Peyer's patch (tissue), 4 donors: ENCODE measurements at regions not wholly inside any gene's neighbourhood (a gene's known extent, or its start where the extent isn't known, plus 50 kb on each side); places are given as distances from the start of the nearest gene placed in this dataset.

Experiments used
- POLR2A ChIP-seq, 2 donors: fragments of 450-650 bp; IDR thresholded peaks; one replicate each; pipeline ENCODE4 v1.5.1; 2017; ENCODE audit warnings: antibody characterized with exemption in 2 of 2, mild to moderate bottlenecking in 2 of 2, moderate library complexity in 2 of 2
- TF ChIP-seq, protein P1 (sequence below), 6 experiments: fragments of 450-650 bp in 4 of 6; fragments of 200-600 bp in 2 of 6; sonication (generic) in 1 of 6; IDR thresholded peaks; one replicate each; pipeline ENCODE4 v1.5.1; 2017 to 2019; ENCODE audit warnings: antibody characterized with exemption in 6 of 6, mild to moderate bottlenecking in 3 of 6, moderate library complexity in 1 of 6

- TF ChIP-seq, protein P1, sequence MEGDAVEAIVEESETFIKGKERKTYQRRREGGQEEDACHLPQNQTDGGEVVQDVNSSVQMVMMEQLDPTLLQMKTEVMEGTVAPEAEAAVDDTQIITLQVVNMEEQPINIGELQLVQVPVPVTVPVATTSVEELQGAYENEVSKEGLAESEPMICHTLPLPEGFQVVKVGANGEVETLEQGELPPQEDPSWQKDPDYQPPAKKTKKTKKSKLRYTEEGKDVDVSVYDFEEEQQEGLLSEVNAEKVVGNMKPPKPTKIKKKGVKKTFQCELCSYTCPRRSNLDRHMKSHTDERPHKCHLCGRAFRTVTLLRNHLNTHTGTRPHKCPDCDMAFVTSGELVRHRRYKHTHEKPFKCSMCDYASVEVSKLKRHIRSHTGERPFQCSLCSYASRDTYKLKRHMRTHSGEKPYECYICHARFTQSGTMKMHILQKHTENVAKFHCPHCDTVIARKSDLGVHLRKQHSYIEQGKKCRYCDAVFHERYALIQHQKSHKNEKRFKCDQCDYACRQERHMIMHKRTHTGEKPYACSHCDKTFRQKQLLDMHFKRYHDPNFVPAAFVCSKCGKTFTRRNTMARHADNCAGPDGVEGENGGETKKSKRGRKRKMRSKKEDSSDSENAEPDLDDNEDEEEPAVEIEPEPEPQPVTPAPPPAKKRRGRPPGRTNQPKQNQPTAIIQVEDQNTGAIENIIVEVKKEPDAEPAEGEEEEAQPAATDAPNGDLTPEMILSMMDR (IDR thresholded peaks at IDR 0.05): no peak
- TF ChIP-seq POLR2A (IDR thresholded peaks at IDR 0.05): no peak
Observed at GRCh38 chr13:80591976-80592740, 251.2 kb upstream of the SPRY2 start.
